GM19043 (cell line): ENCODE measurements at regions not wholly inside any gene's neighbourhood (a gene's known extent, or its start where the extent isn't known, plus 50 kb on each side); places are given as distances from the start of the nearest gene placed in this dataset.
"Not testable (repeated sequence)": the region's sequence is repeated elsewhere in the genome, so short reads cannot be mapped to it uniquely, and the experiment has no call there.

Source experiments
- ATAC-seq: cut with Tn5 transposase; IDR thresholded peaks from one replicate; pipeline ENCODE4 v1.9.1; 2021; ENCODE audit warnings: low read depth; ENCODE audit not compliant: unreplicated experiment

GRCh38 chr12:84089356-84089755 lies 823.2 kb downstream of the SLC6A15 start:
- ATAC-seq = no peak

- ATAC-seq = no peak
Measured at GRCh38 chr12:84085046-84085445, 827.6 kb downstream of the SLC6A15 start.

DNA sequence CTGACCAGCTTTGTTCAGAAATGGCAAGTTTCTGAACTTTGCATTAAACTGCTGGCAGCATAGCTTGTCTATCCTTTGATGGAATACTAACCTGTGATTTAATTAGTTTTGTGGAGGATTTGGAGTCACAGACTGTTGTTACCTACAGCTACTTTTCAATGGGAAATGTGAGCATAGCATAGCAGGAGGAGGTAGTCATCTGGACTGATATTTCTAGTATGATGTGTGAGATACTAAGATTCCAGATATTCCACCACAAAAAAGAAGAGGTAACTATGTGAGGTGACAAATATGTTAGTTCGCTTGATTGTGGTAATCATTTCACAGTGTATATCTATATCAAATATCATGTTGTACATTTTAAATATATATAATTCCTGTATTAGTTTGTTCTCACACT lies 833.0 kb downstream of the SLC6A15 start:
- no peak for ATAC-seq

- no peak for ATAC-seq
Measured at GRCh38 chr12:84077679-84078078, 834.9 kb downstream of the SLC6A15 start.

- ATAC-seq = no peak
Measured at GRCh38 chr12:84075991-84076390, 836.6 kb downstream of the SLC6A15 start.

GRCh38 chr12:84073401-84073800 lies 839.2 kb downstream of the SLC6A15 start:
- ATAC-seq = no peak

DNA sequence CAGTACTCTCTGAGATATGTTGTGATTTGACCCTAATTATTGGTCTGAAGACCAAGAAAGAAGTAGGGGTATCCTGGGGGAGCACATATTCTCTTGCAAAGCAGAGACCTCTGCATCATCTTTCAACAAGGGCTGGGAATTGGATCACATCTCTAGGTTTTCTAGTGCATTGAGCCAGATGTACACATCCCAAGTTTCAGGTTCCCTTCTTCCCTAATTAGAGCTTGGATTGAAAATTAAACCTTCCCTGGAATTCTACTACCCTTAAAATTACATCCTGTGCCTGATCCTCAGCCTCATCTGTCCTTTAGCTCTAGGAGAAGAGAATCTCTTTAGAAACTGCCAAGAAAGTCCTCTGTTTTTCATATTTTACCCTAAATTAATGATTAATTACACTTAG lies 839.6 kb downstream of the SLC6A15 start:
- no peak for ATAC-seq

DNA sequence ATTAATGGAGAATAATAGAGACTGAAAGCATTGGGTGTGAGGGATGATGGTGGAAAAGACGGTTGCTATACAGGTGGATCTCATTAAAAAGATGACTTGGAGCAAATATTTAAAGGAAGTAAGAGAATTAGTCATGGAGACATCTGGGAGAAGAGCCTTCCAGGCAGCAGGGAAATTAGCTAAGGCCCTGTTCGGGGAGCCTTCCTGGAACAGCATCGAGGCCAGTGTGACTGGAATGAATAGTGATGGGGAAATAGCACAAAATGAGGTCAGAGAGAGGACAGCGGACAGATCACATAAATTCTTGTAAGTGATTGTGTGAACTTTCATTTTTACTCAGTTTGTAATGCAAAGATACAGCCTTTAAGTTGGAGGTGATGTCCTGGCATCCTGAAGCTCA lies 842.3 kb downstream of the SLC6A15 start:
- no peak for ATAC-seq

DNA sequence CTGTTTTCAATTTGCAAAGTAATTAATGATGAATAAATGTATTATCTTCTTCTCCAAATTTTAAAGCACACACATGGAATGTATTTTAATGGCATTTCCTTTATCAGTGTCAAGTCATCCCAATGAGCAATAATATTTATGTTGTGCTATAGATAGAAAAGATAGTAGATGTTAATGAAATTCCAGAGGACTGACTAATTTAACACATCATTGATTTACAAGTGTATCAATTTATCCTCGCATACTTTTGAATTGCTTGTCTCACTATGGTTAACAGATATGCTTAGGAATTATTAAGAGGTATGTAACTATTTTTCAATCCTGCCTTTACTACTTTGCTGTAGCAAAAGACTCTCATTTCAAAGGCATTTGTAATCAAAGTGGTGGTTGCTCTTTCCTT lies 842.9 kb downstream of the SLC6A15 start:
- no peak for ATAC-seq

DNA sequence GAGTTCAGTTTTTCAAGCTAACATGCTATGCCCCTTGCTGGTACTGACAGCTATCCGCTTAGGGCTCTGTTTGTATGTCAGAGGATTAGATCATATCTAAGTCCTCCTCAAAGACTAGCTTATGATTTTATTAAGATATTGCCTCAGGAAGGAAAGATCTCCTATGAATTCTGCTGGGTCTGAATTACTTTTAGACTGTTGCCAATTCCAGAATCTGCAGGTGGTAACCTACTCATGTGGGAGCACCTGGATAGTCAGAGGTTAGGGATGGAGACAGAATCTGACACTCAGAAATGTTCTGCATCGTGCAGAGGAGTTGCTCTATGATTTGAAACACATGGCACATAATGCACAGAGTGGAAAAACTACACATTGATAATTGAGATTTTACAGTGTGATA lies 843.4 kb downstream of the SLC6A15 start:
- no peak for ATAC-seq

- no peak for ATAC-seq
Measured at GRCh38 chr12:84058136-84058535, 854.5 kb downstream of the SLC6A15 start.

- ATAC-seq = no peak
Measured at GRCh38 chr12:84054811-84055210, 857.8 kb downstream of the SLC6A15 start.

GRCh38 chr12:84047881-84048280 lies 864.7 kb downstream of the SLC6A15 start:
- ATAC-seq = no peak

DNA sequence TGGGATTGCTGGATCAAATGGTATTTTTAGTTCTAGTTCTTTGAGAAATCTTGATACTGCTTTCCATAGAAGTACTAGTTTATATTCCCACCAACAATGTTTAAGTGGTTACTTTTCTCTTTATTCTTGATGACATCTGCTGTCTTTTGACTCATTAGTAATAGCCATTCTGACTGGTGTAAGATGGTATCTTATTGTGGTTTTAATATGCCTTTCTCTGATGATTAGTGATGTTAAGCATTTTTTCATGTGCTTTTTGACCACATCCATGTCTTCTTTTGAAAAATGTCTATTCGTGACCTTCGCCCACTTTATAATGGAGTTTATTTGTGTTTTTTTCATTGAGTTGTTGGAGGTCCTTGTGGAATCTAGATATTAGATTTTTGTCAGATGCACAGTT lies 865.7 kb downstream of the SLC6A15 start:
- ATAC-seq = no peak

DNA sequence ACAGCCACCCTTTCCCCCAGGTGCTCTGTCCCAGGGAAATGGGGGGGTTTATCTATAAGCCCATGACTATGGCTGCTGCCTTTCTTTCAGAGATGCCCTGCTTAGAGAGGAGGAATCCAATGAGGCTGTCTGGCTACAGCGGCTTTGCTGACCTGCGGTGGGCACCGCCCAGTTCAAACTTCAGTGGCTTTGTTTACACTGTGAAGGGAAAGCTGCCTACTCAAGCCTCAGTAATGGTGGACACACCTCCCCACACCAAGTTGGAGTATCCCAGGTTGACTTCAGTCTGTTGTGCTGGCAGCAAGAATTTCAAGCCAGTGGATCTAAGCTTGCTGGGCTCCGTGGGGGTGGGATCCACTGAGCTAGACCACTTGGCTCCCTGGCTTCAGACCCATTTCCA lies 869.2 kb downstream of the SLC6A15 start:
- ATAC-seq = no peak

DNA sequence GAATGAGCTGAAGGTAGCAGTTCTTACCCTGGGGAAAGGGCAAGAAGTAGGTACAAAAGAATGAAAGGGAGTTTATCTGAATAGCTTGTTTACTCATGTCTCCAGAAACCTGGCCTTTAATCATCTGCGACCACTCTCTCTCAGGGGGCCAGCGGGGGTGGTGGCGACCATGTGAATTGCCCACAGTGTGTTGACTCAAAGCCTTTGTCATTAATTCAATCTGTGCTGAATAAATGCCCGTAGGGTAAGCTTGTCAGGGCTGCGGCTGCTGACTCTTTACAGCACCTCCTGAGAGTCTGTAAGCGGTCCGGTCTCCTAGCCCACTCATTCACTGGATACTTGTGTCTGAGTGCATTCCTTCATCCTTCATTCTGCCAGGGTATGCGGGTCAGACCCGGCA lies 874.4 kb downstream of the SLC6A15 start:
- ATAC-seq = no peak

- no peak for ATAC-seq
Measured at GRCh38 chr12:84036912-84037311, 875.7 kb downstream of the SLC6A15 start.

DNA sequence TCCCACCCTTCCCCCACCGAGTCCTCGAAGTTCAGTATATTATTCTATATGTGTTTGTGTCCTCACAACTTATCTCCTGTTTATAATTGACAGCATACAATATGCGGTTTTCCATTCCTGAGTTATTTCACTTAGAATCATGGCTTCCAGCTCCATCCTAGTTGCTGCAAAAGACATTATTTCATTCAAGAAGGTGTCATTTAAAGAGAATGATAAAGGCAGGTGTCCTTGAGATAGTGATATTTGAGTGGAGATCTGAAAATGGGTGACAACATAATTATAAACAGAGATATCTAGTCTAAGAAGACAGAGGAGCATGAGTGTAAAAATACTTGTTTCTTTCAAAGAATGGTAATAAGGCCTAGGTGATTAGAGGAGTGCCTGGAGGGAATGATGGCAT lies 876.8 kb downstream of the SLC6A15 start:
- ATAC-seq = no peak

DNA sequence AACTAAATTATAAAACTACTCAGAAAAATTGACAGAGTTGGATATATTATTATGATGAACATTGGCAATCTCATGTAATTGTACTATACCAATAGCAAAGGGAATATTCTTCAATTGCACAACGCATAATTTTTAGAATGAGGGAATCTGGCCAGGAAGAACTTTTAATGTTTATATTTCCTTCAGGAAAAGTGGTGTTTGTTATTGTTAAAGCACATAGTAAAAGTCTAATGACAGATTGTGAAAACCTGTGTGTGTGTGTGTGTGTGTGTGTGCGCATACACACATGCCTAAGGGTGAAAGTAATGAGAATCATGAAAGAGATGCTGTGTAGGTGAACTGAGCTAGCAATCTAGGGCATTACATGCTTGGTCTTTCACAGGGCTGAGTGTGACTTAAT lies 877.7 kb downstream of the SLC6A15 start:
- ATAC-seq = no peak

GRCh38 chr12:84033162-84033561 lies 879.4 kb downstream of the SLC6A15 start:
- ATAC-seq = no peak

DNA sequence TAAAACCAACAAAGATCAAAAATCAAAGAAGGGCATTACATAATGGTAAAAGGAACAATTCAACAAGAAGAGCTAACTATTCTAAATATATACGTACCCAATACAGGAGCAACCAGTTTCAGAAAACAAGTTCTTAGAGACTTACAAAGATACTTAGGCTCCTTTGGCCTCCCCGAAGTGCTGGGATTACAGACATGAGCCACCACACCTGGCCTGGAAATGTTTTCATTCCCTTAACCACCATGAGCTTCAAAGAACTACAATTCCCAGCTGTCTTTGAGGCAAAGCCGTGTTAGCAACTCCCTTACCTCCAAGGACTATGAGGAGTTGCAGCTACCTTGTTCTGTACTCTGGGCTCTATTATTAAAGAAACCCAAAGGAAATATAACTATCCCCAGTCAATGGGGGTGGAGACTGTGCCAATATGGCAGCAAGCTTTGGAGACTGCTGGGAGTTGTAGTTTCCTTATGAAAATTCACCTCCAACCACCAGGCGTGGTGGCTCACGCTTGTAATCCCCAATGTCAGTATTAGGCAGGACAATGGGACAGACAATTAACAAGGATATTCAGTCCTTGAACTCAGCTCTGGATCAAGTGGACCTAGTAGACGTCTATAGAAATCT lies 893.9 kb downstream of the SLC6A15 start:
- not testable (repeated sequence) for ATAC-seq

DNA sequence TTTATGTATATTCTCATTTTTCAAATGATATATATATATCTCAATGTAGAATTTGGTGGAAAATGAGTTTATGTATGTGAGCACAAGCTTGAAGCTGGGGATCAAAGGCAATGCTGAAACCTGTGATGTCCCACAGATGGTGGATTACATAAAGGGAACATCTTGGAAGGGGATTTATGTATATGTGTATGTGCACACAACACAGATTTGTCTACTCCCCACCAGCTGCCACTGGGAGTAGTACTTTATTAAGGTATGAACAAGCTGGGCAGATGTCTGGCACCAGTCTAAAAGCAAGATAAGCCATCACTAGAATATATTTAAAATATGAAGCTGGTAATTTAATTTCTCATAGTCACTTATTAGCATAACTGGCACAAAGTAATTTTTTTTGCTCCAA lies 895.6 kb downstream of the SLC6A15 start:
- no peak for ATAC-seq

DNA sequence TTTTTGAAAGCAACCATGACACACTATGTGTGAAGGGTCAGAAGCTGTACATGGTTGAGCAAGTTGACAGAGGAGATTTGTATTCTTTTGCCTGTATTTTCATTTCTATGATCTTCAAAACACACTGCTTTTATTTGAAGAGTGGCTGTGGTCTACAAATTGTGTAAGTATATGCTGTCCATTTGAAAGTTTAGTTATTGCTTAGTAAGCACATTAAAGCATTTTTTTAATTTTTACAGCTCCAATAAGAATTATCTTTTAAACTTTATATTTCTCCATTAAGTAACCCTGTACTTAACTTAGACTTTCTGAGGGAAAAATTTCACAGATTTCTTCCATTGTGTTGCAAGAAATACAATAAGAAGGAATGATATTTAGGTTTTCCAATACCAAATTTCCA lies 915.2 kb downstream of the SLC6A15 start:
- ATAC-seq = no peak
